Lower leg skin (tissue), 3 donors: ENCODE measurements at regions not wholly inside any gene's neighbourhood (a gene's known extent, or its start where the extent isn't known, plus 50 kb on each side); places are given as distances from the start of the nearest gene placed in this dataset.

Source experiments
- CTCF ChIP-seq, 3 donors: fragments of 450-650 bp; IDR thresholded peaks; one replicate each; pipeline ENCODE4 v1.5.1; 2016; ENCODE audit warnings: antibody characterized with exemption in 3 of 3, mild to moderate bottlenecking in 3 of 3, moderate library complexity in 2 of 3
- POLR2A ChIP-seq, 2 donors: fragments of 450-650 bp; IDR thresholded peaks; one replicate each; pipeline ENCODE4 v1.6.1; 2016 to 2017; ENCODE audit warnings: antibody characterized with exemption in 2 of 2, mild to moderate bottlenecking in 1 of 2, moderate library complexity in 1 of 2

- TF ChIP-seq CTCF (IDR thresholded peaks at IDR 0.05) (no peak), POLR2A (IDR thresholded peaks at IDR 0.05) (no peak)
These were observed 149.3 kb downstream of the CENPC start for GRCh38 chr4:67396008-67396407.
